GM21528 (cell line): ENCODE measurements at regions not wholly inside any gene's neighbourhood (a gene's known extent, or its start where the extent isn't known, plus 50 kb on each side); places are given as distances from the start of the nearest gene placed in this dataset.
"Not testable (repeated sequence)": the region's sequence is repeated elsewhere in the genome, so short reads cannot be mapped to it uniquely, and the experiment has no call there.

Source experiments
- ATAC-seq: cut with Tn5 transposase; IDR thresholded peaks from one replicate; pipeline ENCODE4 v1.9.1; 2021; ENCODE audit warnings: mild to moderate bottlenecking, moderate library complexity; ENCODE audit not compliant: unreplicated experiment, low FRiP score

- no peak for ATAC-seq
These were observed 485.6 kb upstream of the SYNCRIP start for GRCh38 chr6:86128130-86128814.

DNA sequence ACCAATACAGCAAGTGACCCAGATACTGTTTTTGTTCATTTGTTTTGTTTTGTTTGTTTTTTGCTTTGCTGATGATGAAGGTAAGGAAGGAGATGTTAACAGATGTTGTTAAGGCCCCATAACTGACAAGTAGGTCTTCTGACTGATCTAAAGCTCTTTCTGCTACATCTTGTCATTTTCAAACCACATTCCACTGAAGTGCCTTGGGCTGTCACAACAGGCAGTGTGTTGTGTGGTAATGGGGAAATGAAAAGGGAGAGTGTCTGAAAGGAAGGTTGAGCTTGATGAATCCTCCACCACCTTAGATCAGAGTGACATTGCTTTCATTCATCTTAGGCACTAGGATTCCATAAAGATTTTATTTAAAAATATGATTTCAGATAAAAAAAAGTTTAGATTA lies 479.4 kb upstream of the SYNCRIP start:
- ATAC-seq: no peak

DNA sequence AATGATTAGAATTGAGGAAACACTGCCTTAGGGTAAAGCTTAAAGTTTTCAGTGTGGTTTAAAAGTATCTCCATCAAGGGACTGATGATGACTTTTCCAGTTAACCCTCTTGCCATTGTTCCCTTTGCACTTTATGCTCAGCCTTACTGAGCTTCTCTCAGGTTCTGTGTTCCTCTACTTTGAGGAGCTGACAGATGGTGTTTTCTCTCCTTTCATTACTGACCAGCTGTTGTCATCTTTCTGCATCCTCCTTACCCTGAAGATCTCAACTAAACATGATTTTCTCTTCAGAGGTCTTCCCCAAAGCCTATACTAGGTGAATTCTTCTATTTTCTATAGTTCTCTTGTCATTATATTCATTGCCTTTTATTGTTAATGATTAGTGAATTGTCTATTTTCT lies 475.6 kb upstream of the SYNCRIP start:
- ATAC-seq: no peak

DNA sequence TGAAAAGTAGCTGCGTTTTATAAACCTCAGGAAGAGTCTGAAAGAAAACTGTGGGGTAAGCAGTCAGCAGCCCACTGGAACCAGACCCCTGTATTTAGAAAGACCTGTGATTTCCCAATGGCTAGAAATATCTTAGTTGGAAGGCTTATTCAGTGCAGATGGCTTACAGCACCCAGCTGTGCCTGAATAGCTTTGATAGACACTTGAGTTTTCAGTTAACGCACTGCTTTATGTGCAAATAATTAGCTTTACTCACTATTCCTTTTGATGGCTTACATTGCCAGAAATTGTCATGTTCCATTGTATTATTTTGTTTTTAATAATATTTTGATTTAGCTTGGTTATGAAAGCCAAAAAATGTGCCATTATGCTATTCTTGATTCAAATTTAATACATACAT lies 465.3 kb upstream of the SYNCRIP start:
- ATAC-seq: no peak

DNA sequence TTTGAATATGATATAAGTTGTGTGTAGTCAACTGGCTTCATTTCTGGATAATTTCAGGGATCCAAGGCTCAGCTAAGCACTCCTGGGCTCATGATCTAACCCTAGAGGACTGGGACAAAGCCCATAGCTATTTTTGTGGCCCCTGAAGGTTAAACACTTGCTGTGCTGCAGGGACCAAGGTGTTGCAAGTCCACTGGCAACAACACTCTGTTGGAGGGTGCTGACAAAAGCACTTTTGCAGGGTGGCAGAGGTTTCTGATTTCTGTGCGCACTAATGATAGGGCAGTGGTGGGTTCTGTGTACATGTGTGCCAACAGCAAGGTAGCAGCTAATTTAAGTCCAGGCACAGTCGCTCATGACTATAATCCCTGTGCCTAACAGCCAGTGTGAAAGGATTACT lies 445.3 kb upstream of the SYNCRIP start:
- no peak for ATAC-seq

GRCh38 chr6:86079938-86080337 lies 437.3 kb upstream of the SYNCRIP start:
- ATAC-seq: no peak

GRCh38 chr6:86070151-86070550 lies 427.5 kb upstream of the SYNCRIP start:
- ATAC-seq: no peak

DNA sequence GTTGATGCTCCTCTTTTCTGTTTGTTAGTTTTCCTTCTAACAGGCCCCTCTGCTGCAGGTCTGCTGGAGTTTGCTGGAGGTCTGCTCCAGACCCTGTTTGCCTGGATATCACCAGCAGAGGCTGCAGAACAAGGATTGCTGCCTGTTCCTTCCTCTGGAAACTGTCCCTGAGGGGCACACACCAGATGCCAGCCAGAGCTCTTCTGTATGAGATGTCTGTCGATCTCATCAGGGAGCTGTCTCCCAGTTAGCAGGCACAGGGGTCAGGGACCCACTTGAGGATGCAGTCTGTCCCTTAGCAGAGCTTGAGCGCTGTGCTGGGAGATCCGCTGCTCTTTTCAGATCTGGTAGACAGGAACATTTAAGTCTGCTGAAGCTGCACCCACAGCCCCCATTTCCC lies 422.3 kb upstream of the SYNCRIP start:
- not testable (repeated sequence) for ATAC-seq

- ATAC-seq: not testable (repeated sequence)
These were observed 414.8 kb upstream of the SYNCRIP start for GRCh38 chr6:86057293-86057980.

- ATAC-seq: no peak
These were observed 402.4 kb upstream of the SYNCRIP start for GRCh38 chr6:86045038-86045437.

DNA sequence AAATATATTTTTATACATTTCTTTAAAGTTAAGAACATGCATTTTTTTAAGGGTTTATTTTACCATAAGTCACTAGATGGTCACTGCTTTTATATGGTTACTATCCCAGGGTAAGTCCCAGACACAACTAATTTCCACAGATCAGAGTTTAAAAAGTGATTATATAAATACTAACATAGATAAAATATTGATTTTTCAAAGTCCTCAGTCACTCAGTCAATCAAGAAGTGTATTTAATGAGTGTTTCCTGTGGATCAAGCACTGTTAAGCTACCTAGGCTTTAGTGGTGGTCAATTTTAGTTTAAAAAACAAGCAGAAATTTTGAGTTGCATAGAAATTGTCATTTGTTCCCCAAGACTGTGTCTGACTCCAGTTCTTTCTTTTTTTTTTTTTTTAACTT lies 399.5 kb upstream of the SYNCRIP start:
- ATAC-seq: no peak

GRCh38 chr6:86031713-86032112 lies 389.0 kb upstream of the SYNCRIP start:
- ATAC-seq: no peak

DNA sequence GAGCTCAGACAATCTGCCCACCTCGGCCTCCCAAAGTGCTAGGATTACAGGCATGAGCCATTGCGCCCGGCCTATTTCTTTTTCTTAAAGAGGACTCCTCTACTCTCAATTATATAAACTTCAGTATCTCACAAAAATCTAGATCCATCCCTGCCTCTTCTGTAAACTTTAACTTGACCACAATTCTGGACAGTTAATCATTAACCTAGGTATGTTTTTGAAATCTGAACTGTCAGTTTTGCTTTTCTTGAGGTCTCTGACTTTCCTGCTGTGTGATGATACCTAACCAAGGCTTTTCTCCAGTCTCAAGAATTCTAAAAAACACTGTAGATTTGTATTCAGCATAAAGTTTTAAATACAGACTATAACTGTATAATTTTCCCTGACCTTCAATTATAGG lies 388.2 kb upstream of the SYNCRIP start:
- no peak for ATAC-seq

DNA sequence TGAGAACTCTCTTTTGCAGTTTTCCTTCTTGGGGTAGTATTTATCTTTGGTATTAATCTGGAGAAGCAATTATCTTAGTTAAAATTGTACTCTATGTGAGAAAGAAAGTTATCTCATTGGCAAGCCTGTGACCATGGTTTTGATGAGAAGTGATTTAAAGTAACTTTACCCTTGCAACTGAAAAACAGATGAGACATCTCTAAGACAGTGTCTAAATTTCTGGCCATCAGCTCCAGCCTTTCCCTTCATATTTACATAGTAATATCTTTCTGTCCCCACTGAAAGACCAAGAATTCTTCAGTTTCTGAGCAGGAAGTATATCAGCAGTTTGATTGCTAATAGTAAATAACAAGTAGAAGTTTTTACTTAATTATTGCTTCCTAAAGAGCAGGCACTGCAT lies 386.1 kb upstream of the SYNCRIP start:
- ATAC-seq: no peak

- not testable (repeated sequence) for ATAC-seq
These were observed 384.2 kb upstream of the SYNCRIP start for GRCh38 chr6:86026890-86027289.

- ATAC-seq: peak; percentile 72
These were observed 374.6 kb upstream of the SYNCRIP start for GRCh38 chr6:86017236-86017635.

DNA sequence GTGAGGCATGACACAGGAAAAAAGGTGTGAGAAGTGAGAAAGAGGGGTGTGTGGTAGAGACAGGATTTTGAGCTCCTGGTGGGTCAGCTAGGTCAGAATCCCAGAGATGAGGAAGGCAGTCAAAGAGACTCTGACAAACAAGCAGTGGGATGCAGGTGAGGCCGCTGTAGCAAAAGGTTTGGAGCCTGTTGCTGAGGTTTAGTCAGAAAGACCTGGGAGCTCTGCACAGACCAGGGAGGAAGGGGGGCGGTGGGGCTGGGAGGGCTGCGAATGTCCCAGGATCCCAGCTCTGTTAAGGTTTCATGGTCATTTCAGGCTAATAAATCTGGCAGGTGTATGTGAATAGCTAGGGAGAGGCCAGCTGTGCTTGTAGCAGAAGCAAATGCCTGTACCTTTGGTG lies 373.9 kb upstream of the SYNCRIP start:
- no peak for ATAC-seq

DNA sequence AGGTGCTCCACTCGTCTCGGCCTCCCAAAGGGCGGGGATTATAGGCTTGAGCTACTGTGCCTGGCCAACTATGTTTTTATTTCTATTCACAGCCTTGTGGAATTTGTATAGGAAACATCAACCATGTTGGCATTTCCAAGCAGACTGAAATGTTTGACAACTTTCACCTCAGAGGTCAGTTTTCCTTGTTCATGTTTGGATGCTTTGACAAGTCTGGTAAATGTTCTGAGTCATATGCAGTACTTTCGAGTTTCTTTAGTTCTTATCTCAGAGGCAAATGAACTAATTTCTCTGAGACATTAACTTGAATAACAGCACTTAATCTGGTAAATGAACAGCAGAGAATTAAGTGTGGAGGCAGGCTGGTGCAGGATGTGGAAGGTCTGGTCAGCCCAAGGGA lies 373.4 kb upstream of the SYNCRIP start:
- ATAC-seq: no peak

DNA sequence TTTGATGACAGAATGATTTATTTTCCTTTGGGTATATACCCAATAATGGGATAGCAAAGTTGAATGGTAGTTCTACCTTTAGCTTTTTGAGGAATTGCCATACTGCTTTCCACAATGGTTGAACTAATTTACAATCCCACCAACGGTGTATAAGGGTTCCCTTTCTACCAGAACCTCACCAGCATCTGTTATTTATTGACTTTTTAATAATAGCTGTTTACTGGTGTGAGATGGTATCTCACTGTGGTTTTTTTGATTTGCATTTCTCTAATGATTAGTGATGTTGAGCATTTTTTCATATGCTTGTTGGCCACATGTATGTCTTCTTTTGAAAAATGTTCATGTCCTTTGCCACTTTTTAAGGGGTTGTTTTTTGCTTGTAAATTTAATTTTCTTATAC lies 370.3 kb upstream of the SYNCRIP start:
- peak; percentile 61 for ATAC-seq

DNA sequence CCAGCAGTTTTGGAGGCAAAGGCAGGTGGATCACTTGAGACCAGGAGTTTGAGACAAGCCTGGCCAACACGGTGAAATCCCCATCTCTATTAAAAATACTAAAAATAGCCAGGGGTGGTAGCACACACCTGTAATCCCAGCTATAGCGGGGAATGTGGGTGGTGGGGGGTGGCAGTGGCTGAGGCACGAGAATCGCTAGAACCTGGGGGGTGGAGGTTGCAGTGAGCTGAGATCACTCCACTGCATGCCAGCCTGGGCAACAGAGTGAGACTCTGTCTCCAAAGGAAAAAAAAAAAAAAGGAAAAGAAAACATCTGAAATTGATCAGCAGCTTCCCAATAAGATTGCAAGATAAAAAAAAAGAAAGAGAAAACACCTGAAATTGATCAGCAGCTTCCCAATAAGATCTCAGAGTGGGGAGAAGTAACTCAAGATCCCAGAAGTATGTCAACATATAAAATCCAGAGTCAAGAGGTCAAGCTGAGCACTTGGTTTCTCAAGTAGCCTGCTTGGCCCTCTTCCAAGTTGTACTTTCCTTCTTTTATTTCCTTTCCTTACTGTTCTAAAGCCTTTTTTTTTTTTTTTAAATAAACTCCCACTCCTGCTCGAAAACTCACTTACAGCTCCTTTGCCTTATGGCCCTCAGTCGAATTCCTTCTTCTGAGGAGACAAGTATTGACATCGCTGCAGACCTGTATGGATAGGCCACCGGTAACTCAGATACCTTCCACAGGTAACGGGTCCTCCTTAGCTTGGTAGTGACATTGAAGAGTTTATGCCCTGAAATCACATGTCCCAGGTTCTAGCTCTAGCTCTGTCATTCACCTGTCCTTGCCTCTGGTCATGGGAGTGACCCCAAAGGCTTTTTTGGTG lies 368.5 kb upstream of the SYNCRIP start:
- ATAC-seq: no peak

DNA sequence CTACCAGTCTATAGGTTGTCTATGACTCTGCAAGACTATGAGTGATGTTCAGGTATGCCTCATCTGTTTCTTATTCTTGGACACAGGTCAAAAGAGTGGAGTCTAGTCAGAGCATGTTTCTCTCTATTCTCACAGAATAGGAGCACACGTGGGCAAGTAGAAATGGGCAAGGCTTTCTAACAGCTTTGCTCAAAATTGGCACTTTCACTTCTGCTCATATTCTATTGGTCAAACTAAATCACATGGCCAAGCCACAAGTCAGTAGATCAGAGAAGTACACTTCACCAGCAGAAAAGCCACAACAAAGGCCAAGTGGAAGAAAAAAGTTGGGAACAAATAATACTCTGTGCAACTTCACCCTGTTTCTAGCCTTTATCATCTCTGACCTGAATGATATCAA lies 354.5 kb upstream of the SYNCRIP start:
- no peak for ATAC-seq

- no peak for ATAC-seq
These were observed 353.3 kb upstream of the SYNCRIP start for GRCh38 chr6:85996034-85996375.
